H9 (cell line): ENCODE measurements at regions not wholly inside any gene's neighbourhood (a gene's known extent, or its start where the extent isn't known, plus 50 kb on each side); places are given as distances from the start of the nearest gene placed in this dataset.

Source experiments
- DNase-seq: peaks from one replicate; pipeline ENCODE4 v3.0.0-alpha.2; 2017
- H2AFZ ChIP-seq: one replicate; pipeline ENCODE4 v1.6.1; 2013; ENCODE audit warnings: mild to moderate bottlenecking, low read length, control low read depth, moderate library complexity
- H2AK5ac ChIP-seq: 2 replicates; pipeline ENCODE4 v1.6.1; 2013; ENCODE audit warnings: low read length, control low read depth, mixed read lengths; ENCODE audit not compliant: insufficient read length
- H2BK120ac ChIP-seq: one replicate; pipeline ENCODE4 v1.6.1; 2013; ENCODE audit warnings: low read depth, mild to moderate bottlenecking, low read length, control low read depth, inconsistent platforms; ENCODE audit not compliant: poor library complexity, severe bottlenecking
- H2BK12ac ChIP-seq: 2 replicates; pipeline ENCODE4 v1.6.1; 2013; ENCODE audit warnings: low read length, control low read depth, mixed read lengths, low read depth; ENCODE audit not compliant: insufficient read length
- H2BK15ac ChIP-seq: 2 replicates; pipeline ENCODE4 v1.6.1; 2013; ENCODE audit warnings: low read depth, low read length, control low read depth
- H2BK20ac ChIP-seq: one replicate; pipeline ENCODE4 v1.6.1; 2013; ENCODE audit warnings: low read depth, mild to moderate bottlenecking, low read length, control low read depth, inconsistent platforms; ENCODE audit not compliant: poor library complexity, severe bottlenecking
- H2BK5ac ChIP-seq: 2 replicates; pipeline ENCODE4 v1.6.1; 2013; ENCODE audit warnings: low read length, control low read depth, mixed read lengths; ENCODE audit not compliant: insufficient read length
- H3K14ac ChIP-seq: 2 replicates; pipeline ENCODE4 v1.6.1; 2013; ENCODE audit warnings: low read length, control low read depth; ENCODE audit not compliant: insufficient read depth
- H3K18ac ChIP-seq: 2 replicates; pipeline ENCODE4 v1.6.1; 2013; ENCODE audit warnings: low read depth, mild to moderate bottlenecking, mixed read lengths, low read length, control low read depth; ENCODE audit not compliant: insufficient read length
- H3K23ac ChIP-seq: 2 replicates; pipeline ENCODE4 v1.6.1; 2013; ENCODE audit warnings: low read length, control low read depth, mixed read lengths, low read depth; ENCODE audit not compliant: insufficient read length
- H3K23me2 ChIP-seq: 2 replicates; pipeline ENCODE4 v1.6.1; 2013; ENCODE audit warnings: low read depth, mild to moderate bottlenecking, mixed read lengths, low read length, control low read depth; ENCODE audit not compliant: insufficient read length, poor library complexity, severe bottlenecking
- H3K27ac ChIP-seq: 2 replicates; pipeline ENCODE4 v1.5.1; 2013; ENCODE audit warnings: low read length, control low read depth, mixed read lengths, low read depth; ENCODE audit not compliant: insufficient read length
- H3K27me3 ChIP-seq: 2 replicates; pipeline ENCODE4 v1.6.1; 2013; ENCODE audit warnings: low read length, control low read depth, inconsistent platforms; ENCODE audit not compliant: insufficient read depth
- H3K4ac ChIP-seq: 2 replicates; pipeline ENCODE4 v1.6.1; 2013; ENCODE audit warnings: low read depth, mild to moderate bottlenecking, control low read depth, inconsistent platforms, low read length, moderate library complexity
- H3K4me1 ChIP-seq: 2 replicates; pipeline ENCODE4 v1.6.1; 2013; ENCODE audit warnings: low read length, control low read depth, inconsistent platforms; ENCODE audit not compliant: insufficient read depth
- H3K4me2 ChIP-seq: 2 replicates; pipeline ENCODE4 v1.6.1; 2013; ENCODE audit warnings: low read length, control low read depth, mixed read lengths; ENCODE audit not compliant: insufficient read length, insufficient read depth
- H3K56ac ChIP-seq: 2 replicates; pipeline ENCODE4 v1.6.1; 2013; ENCODE audit warnings: low read depth, mild to moderate bottlenecking, mixed read lengths, low read length, control low read depth; ENCODE audit not compliant: insufficient read length
- H3K79me1 ChIP-seq: 2 replicates; pipeline ENCODE4 v1.6.1; 2013; ENCODE audit warnings: low read depth, mild to moderate bottlenecking, moderate library complexity, low read length, control low read depth, inconsistent platforms; ENCODE audit not compliant: insufficient read depth, poor library complexity, severe bottlenecking
- H3K79me2 ChIP-seq: 2 replicates; pipeline ENCODE4 v1.6.1; 2013; ENCODE audit warnings: low read length, control low read depth, inconsistent platforms; ENCODE audit not compliant: insufficient read depth
- H3K9ac ChIP-seq: 2 replicates; pipeline ENCODE4 v1.6.1; 2013; ENCODE audit warnings: low read length, control low read depth, mixed read lengths; ENCODE audit not compliant: insufficient read length; ENCODE audit errors: extremely low read depth
- H3K9me3 ChIP-seq: one replicate; pipeline ENCODE4 v1.6.1; 2013; ENCODE audit warnings: low read depth, low read length, inconsistent platforms; ENCODE audit not compliant: control insufficient read depth
- H3T11ph ChIP-seq: one replicate; pipeline ENCODE4 v1.6.1; 2013; ENCODE audit warnings: mild to moderate bottlenecking, low read length, control low read depth, inconsistent platforms
- H4K20me1 ChIP-seq: one replicate; pipeline ENCODE4 v1.6.1; 2013; ENCODE audit not compliant: control insufficient read depth, insufficient read length, insufficient read depth
- H4K5ac ChIP-seq: 2 replicates; pipeline ENCODE4 v1.6.1; 2013; ENCODE audit warnings: low read depth, mild to moderate bottlenecking, mixed read lengths, low read length, control low read depth; ENCODE audit not compliant: insufficient read length
- H4K8ac ChIP-seq: replicated peaks from 2 replicates; pipeline ENCODE4 v1.6.1; 2013; ENCODE audit warnings: low read length, control low read depth, mixed read lengths, low read depth; ENCODE audit not compliant: insufficient read length
- H4K91ac ChIP-seq: 2 replicates; pipeline ENCODE4 v1.6.1; 2013; ENCODE audit warnings: low read depth, mild to moderate bottlenecking, moderate library complexity, mixed read lengths, low read length, control low read depth; ENCODE audit not compliant: insufficient read length
- H3K27ac Mint-ChIP-seq, 3 experiments: 2 replicates in 2 of 3; 3 replicates in 1 of 3; pipeline ENCODE4 v1.8.0; 2020 to 2021; ENCODE audit warnings: mixed read lengths in 3 of 3, mild to moderate bottlenecking in 1 of 3, moderate library complexity in 1 of 3
- H3K27me3 Mint-ChIP-seq: 2 replicates; pipeline ENCODE4 v1.8.0; 2021; ENCODE audit warnings: low read depth, mild to moderate bottlenecking, moderate library complexity, mixed read lengths
- H3K36me3 Mint-ChIP-seq, 3 experiments: 2 replicates in 2 of 3; 3 replicates in 1 of 3; pipeline ENCODE4 v1.8.0; 2020 to 2021; ENCODE audit warnings: low read depth in 3 of 3, mixed read lengths in 3 of 3; ENCODE audit not compliant: insufficient read depth in 1 of 3
- H3K4me1 Mint-ChIP-seq, 2 experiments: 2 replicates each; pipeline ENCODE4 v1.8.0; 2020; ENCODE audit warnings: mixed read lengths in 2 of 2
- H3K4me3 Mint-ChIP-seq, 2 experiments: 2 replicates in 1 of 2; 3 replicates in 1 of 2; pipeline ENCODE4 v1.8.0; 2020 to 2021; ENCODE audit warnings: mild to moderate bottlenecking in 2 of 2, mixed read lengths in 2 of 2, moderate library complexity in 1 of 2
- H3K9me3 Mint-ChIP-seq, 2 experiments: 2 replicates in 1 of 2; 3 replicates in 1 of 2; pipeline ENCODE4 v1.8.0; 2020; ENCODE audit warnings: mild to moderate bottlenecking in 2 of 2, mixed read lengths in 2 of 2, moderate library complexity in 1 of 2
- WGBS: extraction: QIAGEN DNeasy Blood & Tissue Kit; methylation state at CpG from one replicate; pipeline ENCODE4 v1.1.7; 2013; ENCODE audit warnings: missing lambda C conversion rate, low lambda C conversion rate, mixed read lengths; ENCODE audit not compliant: insufficient read length; ENCODE audit errors: extremely low coverage; 5-methylcytosine and 5-hydroxymethylcytosine counted together
- TF ChIP-seq, protein P1 (sequence below): fragments of 200-600 bp; sonication (generic); conservative IDR thresholded peaks from 3 replicates; pipeline ENCODE4 v1.8.0; 2021; ENCODE audit warnings: antibody characterized with exemption, mild to moderate bottlenecking

DNA sequence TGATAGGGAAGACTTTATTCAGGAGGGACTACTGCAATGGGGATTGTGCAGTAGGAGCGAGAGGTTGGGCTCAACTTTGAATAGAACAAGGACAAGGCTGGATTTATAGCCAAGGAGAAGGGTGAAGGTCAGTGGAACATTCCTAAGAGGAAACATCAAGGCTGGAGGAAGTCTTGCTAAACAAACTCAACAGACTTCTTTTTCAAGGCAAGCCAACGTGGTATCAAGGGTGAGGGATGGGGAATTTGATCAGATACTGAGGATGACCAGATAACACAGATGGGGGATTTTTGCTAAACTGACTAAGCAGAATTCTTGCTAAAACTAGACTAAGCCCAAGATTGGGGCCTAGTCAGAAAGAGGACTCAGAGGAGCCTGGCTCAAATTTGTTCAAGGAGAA, 107.3 kb downstream of the DUSP10 start:
- H3T11ph ChIP-seq: no peak overlapping the region
- peak overlapping the region in 1 of 3 experiments; percentile 40; a peak in 1 of 7 replicates for H3K27ac Mint-ChIP-seq
- H3K27me3 Mint-ChIP-seq: no peaks in the 10 kb centered on the region
- no peaks in the 10 kb centered on the region for H3K36me3 Mint-ChIP-seq
- H3K56ac ChIP-seq: no peak overlapping the region
- H3K9me3 ChIP-seq: no peaks in the 10 kb centered on the region
- TF ChIP-seq, protein P1, sequence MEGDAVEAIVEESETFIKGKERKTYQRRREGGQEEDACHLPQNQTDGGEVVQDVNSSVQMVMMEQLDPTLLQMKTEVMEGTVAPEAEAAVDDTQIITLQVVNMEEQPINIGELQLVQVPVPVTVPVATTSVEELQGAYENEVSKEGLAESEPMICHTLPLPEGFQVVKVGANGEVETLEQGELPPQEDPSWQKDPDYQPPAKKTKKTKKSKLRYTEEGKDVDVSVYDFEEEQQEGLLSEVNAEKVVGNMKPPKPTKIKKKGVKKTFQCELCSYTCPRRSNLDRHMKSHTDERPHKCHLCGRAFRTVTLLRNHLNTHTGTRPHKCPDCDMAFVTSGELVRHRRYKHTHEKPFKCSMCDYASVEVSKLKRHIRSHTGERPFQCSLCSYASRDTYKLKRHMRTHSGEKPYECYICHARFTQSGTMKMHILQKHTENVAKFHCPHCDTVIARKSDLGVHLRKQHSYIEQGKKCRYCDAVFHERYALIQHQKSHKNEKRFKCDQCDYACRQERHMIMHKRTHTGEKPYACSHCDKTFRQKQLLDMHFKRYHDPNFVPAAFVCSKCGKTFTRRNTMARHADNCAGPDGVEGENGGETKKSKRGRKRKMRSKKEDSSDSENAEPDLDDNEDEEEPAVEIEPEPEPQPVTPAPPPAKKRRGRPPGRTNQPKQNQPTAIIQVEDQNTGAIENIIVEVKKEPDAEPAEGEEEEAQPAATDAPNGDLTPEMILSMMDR: no peak
- no peak overlapping the region for H2AK5ac ChIP-seq
- no CpG with 5 or more reads among the region's 2 CpGs for WGBS
- no peak overlapping the region for H3K4ac ChIP-seq
- no peaks in the 10 kb centered on the region for H3K79me1 ChIP-seq
- H3K9me3 Mint-ChIP-seq: no peaks in the 10 kb centered on the region
- no peak overlapping the region for H3K4me2 ChIP-seq
- H2BK120ac ChIP-seq: no peak overlapping the region
- no peak overlapping the region for H2AFZ ChIP-seq
- no peaks in the 10 kb centered on the region for H3K23me2 ChIP-seq
- H4K20me1 ChIP-seq: no peaks in the 10 kb centered on the region
- H3K79me2 ChIP-seq: no peaks in the 10 kb centered on the region
- no peak overlapping the region for H2BK15ac ChIP-seq
- no peak overlapping the region for H3K14ac ChIP-seq
- DNase-seq: no peak
- no peak overlapping the region for H3K9ac ChIP-seq
- no peak overlapping the region for H4K5ac ChIP-seq
- H3K4me1 Mint-ChIP-seq: no peaks in the 10 kb centered on the region; a peak in 1 of 4 replicates
- no peak overlapping the region for H3K4me3 Mint-ChIP-seq
- H3K23ac ChIP-seq: no peak overlapping the region
- no peak overlapping the region for H3K27ac ChIP-seq
- H2BK5ac ChIP-seq: no peak overlapping the region
- H3K27me3 ChIP-seq: no peaks in the 10 kb centered on the region
- no peak overlapping the region for H4K8ac ChIP-seq
- H2BK20ac ChIP-seq: no peak overlapping the region
- H4K91ac ChIP-seq: no peak overlapping the region
- H3K18ac ChIP-seq: no peak overlapping the region
- no peak overlapping the region for H2BK12ac ChIP-seq
- no peaks in the 10 kb centered on the region for H3K4me1 ChIP-seq
